Neural progenitor cell (in vitro differentiated cells): ENCODE measurements at regions not wholly inside any gene's neighbourhood (a gene's known extent, or its start where the extent isn't known, plus 50 kb on each side); places are given as distances from the start of the nearest gene placed in this dataset.

ENCODE experiments used
- DNase-seq: peaks from one replicate; pipeline ENCODE4 v3.0.0-alpha.2; 2016; ENCODE audit warnings: low spot score
- H2AFZ ChIP-seq: fragments of 200-600 bp; sonication (generic); replicated peaks from 2 replicates; pipeline ENCODE4 v1.6.1; 2016; ENCODE audit warnings: antibody characterized with exemption
- H3F3A ChIP-seq: fragments of 200-600 bp; sonication (generic); 2 replicates; pipeline ENCODE4 v1.6.1; 2016; ENCODE audit warnings: antibody characterized with exemption, low read depth
- H3K27ac ChIP-seq: fragments of 200-600 bp; sonication (generic); 2 replicates; pipeline ENCODE4 v1.5.1; 2016; ENCODE audit warnings: mild to moderate bottlenecking
- H3K27me3 ChIP-seq: fragments of 200-600 bp; sonication (generic); 2 replicates; pipeline ENCODE4 v1.6.1; 2016; ENCODE audit warnings: mild to moderate bottlenecking, moderate library complexity
- H3K36me3 ChIP-seq: fragments of 200-600 bp; sonication (generic); 2 replicates; pipeline ENCODE4 v1.5.1; 2016
- H3K4me1 ChIP-seq: fragments of 200-600 bp; sonication (generic); 2 replicates; pipeline ENCODE4 v1.6.1; 2016; ENCODE audit warnings: mixed run types
- H3K4me2 ChIP-seq: fragments of 200-600 bp; sonication (generic); 2 replicates; pipeline ENCODE4 v1.6.1; 2016
- H3K4me3 ChIP-seq: fragments of 200-600 bp; sonication (generic); 2 replicates; pipeline ENCODE4 v1.5.1; 2016
- H3K79me2 ChIP-seq: fragments of 200-600 bp; sonication (generic); 2 replicates; pipeline ENCODE4 v1.6.1; 2016; ENCODE audit warnings: low read depth
- H3K9ac ChIP-seq: fragments of 200-600 bp; sonication (generic); 2 replicates; pipeline ENCODE4 v1.6.1; 2016
- H3K9me3 ChIP-seq: fragments of 200-600 bp; sonication (generic); 2 replicates; pipeline ENCODE4 v1.5.1; 2016; ENCODE audit warnings: low read depth
- H4K20me1 ChIP-seq: fragments of 200-600 bp; sonication (generic); 2 replicates; pipeline ENCODE4 v1.6.1; 2016; ENCODE audit warnings: low read depth
- H3K27ac Mint-ChIP-seq: 3 replicates; pipeline ENCODE4 v1.8.0; 2021; ENCODE audit warnings: mixed read lengths
- H3K27me3 Mint-ChIP-seq: 2 replicates; pipeline ENCODE4 v1.8.0; 2022; ENCODE audit warnings: low read depth, mild to moderate bottlenecking, inconsistent platforms, moderate library complexity, mixed read lengths; ENCODE audit not compliant: insufficient read depth
- H3K36me3 Mint-ChIP-seq: 3 replicates; pipeline ENCODE4 v1.8.0; 2021; ENCODE audit warnings: mixed read lengths
- H3K4me1 Mint-ChIP-seq: 3 replicates; pipeline ENCODE4 v1.8.0; 2021; ENCODE audit warnings: mixed read lengths
- H3K4me3 Mint-ChIP-seq: 3 replicates; pipeline ENCODE4 v1.8.0; 2021; ENCODE audit warnings: mild to moderate bottlenecking, moderate library complexity, mixed read lengths
- H3K9me3 Mint-ChIP-seq: 3 replicates; pipeline ENCODE4 v1.8.0; 2020; ENCODE audit warnings: mixed read lengths
- CTCF ChIP-seq: fragments of 200-600 bp; sonication (generic); IDR thresholded peaks from 2 replicates; pipeline ENCODE4 v1.5.1; 2017; ENCODE audit warnings: antibody characterized with exemption, mild to moderate bottlenecking
- EZH2 ChIP-seq: fragments of 200-600 bp; sonication (generic); IDR thresholded peaks from 2 replicates; pipeline ENCODE4 v1.6.1; 2017; ENCODE audit warnings: antibody characterized with exemption, mild to moderate bottlenecking, moderate library complexity
- EZH2phosphoT487 ChIP-seq: fragments of 200-600 bp; sonication (generic); IDR thresholded peaks from 2 replicates; pipeline ENCODE4 v1.6.1; 2017; ENCODE audit warnings: antibody characterized with exemption

DNA sequence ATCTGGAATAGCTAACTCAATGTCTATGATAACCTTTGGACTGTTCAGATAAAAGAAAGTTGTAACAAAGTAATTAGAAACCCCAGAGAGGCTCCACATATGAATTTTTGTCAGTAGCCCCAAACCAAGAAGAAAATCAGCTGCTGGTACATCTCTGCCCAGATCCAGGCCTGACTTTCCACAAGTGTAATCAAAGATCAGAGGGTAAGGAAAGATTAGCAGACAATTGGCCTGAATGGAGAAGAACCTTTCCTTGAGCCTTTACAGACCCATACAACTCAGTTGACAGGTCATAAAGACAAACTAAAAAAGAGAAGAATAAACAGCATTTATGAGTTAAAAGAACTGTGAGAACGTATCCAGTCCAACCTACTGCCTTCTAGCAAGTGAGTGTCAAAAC is 366.7 kb upstream of the PKN2 start:
- Histone ChIP-seq H3K9ac (no peak overlapping the region), H4K20me1 (no peaks in the 10 kb centered on the region), H3K4me1 (no peaks in the 10 kb centered on the region), H3K36me3 (no peaks in the 10 kb centered on the region), H3K79me2 (no peaks in the 10 kb centered on the region), H3K4me3 (no peak overlapping the region), H3K9me3 (no peaks in the 10 kb centered on the region), H3K27me3 (no peaks in the 10 kb centered on the region), H3K27ac (no peak overlapping the region), H2AFZ (no peak overlapping the region), H3K4me2 (no peak overlapping the region), H3F3A (no peaks in the 10 kb centered on the region)
- H3K4me1 Mint-ChIP-seq, result no peaks in the 10 kb centered on the region
- no peak for DNase-seq
- no peaks in the 10 kb centered on the region for H3K27me3 Mint-ChIP-seq
- no peak overlapping the region for H3K4me3 Mint-ChIP-seq
- H3K9me3 Mint-ChIP-seq, result no peaks in the 10 kb centered on the region
- TF ChIP-seq CTCF (no peak), EZH2 (no peak), EZH2phosphoT487 (no peak)
- no peaks in the 10 kb centered on the region for H3K36me3 Mint-ChIP-seq
- H3K27ac Mint-ChIP-seq, result no peak overlapping the region

DNA sequence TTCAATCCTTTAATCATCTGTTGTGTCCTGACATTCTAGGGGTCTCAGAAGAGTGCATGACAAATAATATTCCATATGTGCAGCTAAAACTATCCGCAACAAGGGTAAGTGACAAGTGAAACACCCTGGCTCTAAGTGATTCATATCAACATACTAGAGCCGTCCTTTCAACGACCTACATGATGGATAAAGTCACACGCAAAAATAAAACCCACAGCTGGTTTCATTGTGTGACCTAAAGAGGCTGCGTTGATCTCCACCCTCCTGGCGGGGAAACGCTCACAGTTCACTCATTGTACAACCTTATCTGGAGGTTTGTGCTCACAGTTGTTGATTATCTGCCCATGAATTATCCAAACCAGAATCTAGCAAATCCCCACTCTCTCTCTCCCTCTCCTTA is 365.3 kb upstream of the PKN2 start:
- no peaks in the 10 kb centered on the region for H3K27me3 Mint-ChIP-seq
- no peak overlapping the region for H3K9ac ChIP-seq
- no peaks in the 10 kb centered on the region for H3K4me1 Mint-ChIP-seq
- no peaks in the 10 kb centered on the region for H3K36me3 Mint-ChIP-seq
- no peaks in the 10 kb centered on the region for H3K9me3 Mint-ChIP-seq
- no peak overlapping the region for H3K4me3 ChIP-seq
- H3K4me1 ChIP-seq, result no peaks in the 10 kb centered on the region
- H3K36me3 ChIP-seq, result no peaks in the 10 kb centered on the region
- H3F3A ChIP-seq, result no peaks in the 10 kb centered on the region
- H3K9me3 ChIP-seq, result no peaks in the 10 kb centered on the region
- no peak for DNase-seq
- H3K27ac Mint-ChIP-seq, result no peak overlapping the region
- no peak overlapping the region for H3K4me2 ChIP-seq
- H2AFZ ChIP-seq, result no peak overlapping the region
- TF ChIP-seq CTCF (no peak), EZH2 (no peak), EZH2phosphoT487 (no peak)
- no peaks in the 10 kb centered on the region for H3K27me3 ChIP-seq
- H3K27ac ChIP-seq, result no peak overlapping the region
- H4K20me1 ChIP-seq, result no peaks in the 10 kb centered on the region
- H3K4me3 Mint-ChIP-seq, result no peak overlapping the region
- no peaks in the 10 kb centered on the region for H3K79me2 ChIP-seq

DNA sequence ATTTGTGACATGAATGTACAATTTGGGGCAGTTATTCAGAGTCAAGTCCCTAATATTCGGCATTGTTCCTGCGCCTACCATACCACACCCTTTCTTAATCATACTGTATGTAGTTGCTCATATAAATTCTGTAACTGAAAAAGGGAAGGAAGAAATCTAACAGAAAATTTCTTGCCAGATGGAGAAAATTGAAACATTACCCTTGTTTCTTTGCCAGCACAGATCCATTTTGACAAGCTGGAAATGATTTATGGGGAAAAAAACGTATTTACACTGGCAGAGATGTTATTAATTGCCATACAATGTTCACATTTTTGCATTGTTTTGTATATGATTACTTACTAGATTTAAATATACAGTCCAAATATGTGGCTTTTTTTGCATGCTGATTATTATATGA is 363.8 kb upstream of the PKN2 start:
- no peaks in the 10 kb centered on the region for H3K4me1 ChIP-seq
- no peaks in the 10 kb centered on the region for H3K4me1 Mint-ChIP-seq

More for the DNA sequence above, 363.8 kb upstream of the PKN2 start:
- Mint-ChIP-seq H3K4me3 (no peak overlapping the region), H3K27ac (no peak overlapping the region), H3K27me3 (no peaks in the 10 kb centered on the region), H3K9me3 (no peaks in the 10 kb centered on the region), H3K36me3 (no peaks in the 10 kb centered on the region)
- no peak overlapping the region for H3K4me3 ChIP-seq
- no peak overlapping the region for H3K9ac ChIP-seq
- H3K27ac ChIP-seq, result no peak overlapping the region
- no peak for DNase-seq
- no peaks in the 10 kb centered on the region for H3K36me3 ChIP-seq
- no peaks in the 10 kb centered on the region for H4K20me1 ChIP-seq
- TF ChIP-seq CTCF (no peak), EZH2phosphoT487 (no peak), EZH2 (no peak)
- no peaks in the 10 kb centered on the region for H3F3A ChIP-seq
- no peak overlapping the region for H3K4me2 ChIP-seq
- H3K27me3 ChIP-seq, result no peaks in the 10 kb centered on the region
- no peaks in the 10 kb centered on the region for H3K79me2 ChIP-seq
- H2AFZ ChIP-seq, result no peak overlapping the region
- no peaks in the 10 kb centered on the region for H3K9me3 ChIP-seq
